Right forelimb (tissue), 1 donor: ENCODE measurements at regions not wholly inside any gene's neighbourhood (a gene's known extent, or its start where the extent isn't known, plus 50 kb on each side); places are given as distances from the start of the nearest gene placed in this dataset.
"Not testable (repeated sequence)": the region's sequence is repeated elsewhere in the genome, so short reads cannot be mapped to it uniquely, and the experiment has no call there.

Source experiments
- DNase-seq: peaks from one replicate; pipeline ENCODE4 v3.0.0-alpha.2; 2018

DNA sequence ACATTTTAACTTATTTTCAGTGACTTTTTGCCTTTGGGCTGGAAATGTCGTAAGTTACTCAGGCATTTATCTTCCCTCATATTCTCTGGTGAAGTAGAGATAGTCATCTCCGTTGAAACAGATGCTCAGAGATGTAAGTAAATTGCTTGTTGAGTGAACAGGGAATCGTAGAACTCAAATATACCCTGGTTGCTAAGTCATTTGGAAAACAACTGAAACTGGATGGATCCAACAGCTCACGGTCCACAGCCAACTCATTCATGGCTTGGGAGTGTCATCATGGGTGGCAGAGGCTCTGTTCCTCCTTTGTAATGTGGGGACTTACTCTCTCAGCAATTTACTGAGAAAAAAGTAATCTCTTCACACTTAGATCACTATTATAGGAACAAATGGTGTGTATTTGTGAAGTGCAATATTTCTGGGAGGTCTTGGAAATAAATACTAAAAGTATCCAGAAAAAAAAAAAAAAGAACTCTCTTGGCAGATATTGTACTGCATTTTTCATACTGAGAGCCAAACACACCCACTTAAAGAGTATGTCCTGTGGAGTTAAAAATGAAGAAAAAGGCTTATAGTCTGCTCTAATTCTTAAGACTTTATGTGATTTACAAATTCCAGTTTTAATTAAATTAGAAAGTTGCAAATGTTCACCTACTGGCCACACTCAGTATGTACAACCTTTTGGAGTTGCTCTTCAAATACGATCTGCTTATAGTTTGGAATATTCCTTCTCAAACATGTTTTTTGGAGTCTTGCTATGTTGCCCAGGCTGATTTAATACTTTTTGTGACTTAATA is 107.4 kb downstream of the LEPR start:
- DNase-seq: peak; percentile 49

DNA sequence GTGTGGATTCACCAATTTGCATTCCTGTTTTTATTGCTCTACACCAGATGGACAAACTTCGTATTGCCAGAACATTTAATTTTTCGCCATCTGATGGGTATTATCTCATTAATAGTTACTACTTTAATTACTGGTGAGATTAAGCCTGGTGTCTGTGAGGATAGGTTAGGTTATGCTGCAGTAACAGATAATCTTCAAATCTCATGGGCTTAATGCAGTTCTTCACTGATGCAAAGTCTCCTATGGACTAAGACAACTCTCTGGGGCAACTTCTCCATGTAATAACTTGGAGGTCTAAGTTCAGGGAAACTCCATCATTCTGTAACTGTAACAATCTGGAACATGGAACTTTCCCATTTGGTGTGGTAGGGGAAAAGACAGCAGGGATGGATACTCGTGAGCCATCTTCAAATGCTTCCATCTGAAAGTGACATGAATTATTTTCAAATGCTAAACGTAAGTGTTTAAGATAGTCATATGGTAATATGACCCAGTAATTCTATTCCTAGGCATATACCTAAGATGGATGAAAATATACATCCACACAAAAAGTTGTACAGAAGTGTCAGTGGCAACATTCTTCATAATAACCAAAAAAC is 111.6 kb downstream of the LEPR start:
- DNase-seq: no peak

DNA sequence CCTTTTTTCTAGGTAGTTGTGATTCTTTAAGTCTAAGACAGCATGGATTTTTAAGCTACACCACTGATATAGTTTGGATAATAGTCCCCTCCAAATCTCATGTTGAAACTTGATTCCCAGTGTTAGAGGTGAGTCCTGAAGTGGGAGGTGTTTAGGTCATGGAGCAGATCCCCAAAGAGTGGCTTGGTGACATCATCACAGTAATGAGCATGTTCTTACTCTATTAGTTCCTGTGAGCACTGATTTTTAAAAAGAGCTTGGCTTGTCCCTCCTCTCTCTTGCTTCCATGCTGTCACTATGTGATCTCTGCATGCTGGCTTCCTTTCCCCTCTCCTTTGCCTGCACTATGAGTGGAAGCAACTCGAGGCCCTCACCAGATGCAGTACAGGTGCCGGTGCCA is 115.5 kb downstream of the LEPR start:
- no peak for DNase-seq

DNA sequence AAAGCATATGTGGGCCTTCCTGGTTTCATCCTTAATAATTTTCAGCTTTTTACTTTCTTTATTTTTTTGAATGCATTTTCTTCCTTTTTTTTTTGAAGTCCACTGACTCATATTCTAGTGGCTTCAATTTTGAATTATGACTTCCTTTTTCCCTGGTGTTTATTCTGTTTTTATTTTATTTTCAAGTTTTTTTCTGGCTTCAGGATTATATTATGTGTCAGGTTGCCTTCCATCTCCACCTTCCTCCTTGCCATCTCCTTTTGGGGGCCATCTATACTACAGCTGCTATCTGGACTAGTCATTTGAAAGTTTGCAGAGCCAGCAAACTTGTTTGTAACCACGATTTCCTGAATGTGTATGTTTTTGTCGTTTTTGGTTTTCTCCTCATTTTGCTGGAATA is 117.6 kb downstream of the LEPR start:
- DNase-seq: no peak

DNA sequence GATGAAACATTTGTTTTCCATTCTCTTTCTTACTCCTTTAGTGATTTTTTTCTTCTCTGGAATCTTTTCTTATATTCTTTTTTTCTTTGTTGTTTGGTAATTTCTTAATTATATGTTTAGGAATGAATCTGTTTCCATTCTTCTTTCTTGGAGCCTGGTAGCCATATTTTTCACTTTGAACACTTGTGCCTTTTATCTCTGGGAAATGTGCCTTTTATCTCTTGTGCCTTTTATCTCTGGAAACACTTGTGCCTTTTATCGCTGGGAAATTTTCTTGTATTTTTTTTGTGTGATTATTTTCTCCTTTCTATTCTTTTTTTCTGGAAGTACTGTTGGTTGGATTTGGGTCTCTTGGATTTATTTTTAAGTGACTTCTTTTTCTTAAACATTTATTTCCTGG is 118.2 kb downstream of the LEPR start:
- no peak for DNase-seq

DNA sequence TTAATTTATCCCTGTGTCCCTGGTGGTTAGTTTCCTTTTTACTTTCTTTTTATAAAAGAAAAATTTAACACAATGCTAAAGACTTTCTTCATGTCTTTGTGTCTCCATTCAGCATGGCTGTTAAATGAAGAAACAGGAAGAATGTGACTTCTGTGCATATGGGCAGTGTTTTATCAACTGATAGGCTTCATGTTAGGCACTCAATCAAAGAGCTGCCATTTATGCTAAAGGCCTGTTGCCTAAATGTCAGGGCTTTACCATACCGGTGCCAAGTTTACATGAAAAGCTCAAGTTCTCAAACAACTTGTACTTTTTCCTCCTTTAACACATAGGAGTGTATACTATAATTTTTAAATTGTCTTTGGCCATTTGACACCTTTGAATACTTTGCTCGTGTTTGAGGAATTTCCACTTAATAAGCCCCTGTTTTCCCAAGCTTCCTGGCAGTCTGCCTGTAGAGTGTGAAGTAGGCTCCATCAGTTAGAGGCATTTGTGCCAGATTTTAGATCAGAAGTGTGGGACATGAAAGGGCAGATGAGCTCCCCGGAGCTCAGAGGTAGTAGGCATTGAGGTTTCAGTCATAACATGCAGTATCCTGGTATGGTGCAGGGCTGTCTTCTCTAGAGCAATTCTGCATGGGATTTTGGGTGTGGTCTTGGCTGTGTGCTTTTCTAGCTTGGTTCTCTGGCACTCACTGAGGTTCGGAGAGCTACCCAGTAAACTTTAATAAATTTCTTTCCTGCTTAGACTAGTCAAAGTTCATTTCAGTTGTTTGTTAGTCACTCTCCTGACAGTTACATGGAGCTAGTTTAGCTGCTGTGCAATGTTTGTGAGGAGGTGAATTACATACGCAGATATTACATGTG is 119.0 kb downstream of the LEPR start:
- DNase-seq: no peak

DNA sequence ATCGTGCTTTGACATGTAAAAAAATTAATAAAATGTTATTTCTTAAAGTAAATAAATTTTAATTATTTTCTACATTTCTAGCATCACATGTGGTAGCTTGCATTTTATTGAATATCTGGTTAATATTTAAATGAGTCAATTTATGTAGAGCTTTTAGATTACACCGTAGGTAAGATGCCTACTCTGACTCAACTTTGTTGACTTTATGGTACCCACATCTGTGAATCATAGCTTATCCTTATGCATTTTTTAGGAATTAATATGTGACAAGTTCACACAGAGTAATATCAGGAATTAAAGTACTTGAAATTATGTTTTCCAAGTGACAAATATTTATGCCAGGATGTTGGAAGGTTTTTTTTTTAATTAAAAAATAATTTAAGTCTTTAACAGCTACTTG is 120.7 kb downstream of the LEPR start:
- DNase-seq: no peak

DNA sequence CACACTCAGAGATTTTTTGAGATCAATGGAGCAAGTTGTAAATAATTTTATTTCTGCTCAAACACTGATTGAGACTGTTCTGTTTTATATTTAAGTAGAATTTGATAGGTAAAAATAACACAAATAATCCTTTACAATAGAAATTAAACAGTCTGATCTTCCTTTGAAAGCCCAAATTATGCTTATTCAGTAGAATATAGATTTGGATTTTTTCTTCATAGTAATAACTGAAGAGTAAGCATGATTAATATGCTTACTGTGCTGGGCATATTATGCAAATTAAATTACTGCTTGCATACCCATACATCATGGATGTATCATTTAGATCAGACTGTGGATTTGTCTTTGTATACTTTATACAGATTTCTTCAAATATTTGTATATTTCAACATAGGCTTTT is 121.4 kb downstream of the LEPR start:
- no peak for DNase-seq

DNA sequence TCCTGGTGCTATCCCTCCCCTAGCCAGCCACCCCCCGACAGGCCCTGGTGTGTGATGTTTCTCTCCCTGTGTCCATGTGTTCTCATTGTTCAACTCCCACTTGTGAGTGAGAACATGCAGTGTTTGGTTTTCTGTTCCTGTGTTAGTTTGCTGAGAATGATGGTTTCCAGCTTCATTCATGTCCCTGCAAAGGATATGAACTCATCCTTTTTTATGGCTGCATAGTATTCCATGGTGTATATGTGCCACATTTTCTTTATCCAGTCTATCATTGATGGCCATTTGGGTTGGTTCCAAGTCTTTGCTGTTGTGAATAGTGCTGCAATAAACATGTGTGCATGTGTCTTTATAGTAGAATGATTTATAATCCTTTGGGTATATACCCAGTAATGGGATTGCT is 122.1 kb downstream of the LEPR start:
- not testable (repeated sequence) for DNase-seq

DNA sequence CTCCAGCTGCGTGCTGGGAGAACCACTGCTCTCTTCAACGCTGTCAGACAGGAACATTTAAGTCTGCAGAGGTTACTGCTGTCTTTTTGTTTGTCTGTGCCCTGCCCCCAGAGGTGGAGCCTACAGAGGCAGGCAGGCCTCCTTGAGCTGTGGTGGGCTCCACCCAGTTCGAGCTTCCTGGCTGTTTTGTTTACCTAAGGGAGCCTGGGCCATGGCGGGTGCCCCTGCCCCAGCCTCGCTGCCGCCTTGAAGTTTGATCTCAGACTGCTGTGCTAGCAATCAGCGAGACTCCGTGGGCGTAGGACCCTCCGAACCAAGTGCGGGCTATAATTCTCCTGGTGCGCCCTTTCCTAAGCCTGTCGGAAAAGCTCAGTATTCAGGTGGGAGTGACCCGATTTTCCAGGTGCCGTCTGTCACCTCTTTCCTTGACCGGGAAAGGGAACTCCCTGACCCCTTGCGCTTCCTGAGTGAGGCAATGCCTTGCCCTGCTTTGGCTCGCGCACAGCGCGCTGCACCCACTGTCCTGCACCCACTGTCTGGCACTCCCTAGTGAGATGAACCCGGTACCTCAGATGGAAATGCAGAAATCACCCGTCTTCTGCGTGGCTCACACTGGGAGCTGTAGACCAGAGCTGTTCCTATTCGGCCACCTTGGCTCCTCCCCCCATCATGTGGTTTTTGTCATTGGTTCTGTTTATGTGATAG is 130.0 kb downstream of the LEPR start:
- DNase-seq: not testable (repeated sequence)

DNA sequence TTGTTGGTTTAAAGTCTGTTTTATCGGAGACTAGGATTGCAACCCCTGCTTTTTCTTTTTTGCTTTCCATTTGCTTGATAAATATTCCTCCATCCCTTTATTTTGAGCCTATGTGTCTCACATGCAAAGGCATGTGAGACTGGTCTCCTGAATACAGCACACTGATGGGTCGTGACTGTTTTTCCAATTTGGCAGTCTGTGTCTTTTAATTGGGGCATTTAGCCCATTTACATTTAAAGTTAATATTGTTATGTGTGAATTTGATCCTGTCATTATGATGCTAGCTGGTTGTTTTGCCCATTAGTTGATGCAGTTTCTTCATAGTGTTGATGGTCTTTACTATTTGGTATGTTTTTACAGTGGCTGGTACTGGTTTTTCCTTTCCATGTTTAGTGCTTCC is 132.0 kb downstream of the LEPR start:
- not testable (repeated sequence) for DNase-seq

DNA sequence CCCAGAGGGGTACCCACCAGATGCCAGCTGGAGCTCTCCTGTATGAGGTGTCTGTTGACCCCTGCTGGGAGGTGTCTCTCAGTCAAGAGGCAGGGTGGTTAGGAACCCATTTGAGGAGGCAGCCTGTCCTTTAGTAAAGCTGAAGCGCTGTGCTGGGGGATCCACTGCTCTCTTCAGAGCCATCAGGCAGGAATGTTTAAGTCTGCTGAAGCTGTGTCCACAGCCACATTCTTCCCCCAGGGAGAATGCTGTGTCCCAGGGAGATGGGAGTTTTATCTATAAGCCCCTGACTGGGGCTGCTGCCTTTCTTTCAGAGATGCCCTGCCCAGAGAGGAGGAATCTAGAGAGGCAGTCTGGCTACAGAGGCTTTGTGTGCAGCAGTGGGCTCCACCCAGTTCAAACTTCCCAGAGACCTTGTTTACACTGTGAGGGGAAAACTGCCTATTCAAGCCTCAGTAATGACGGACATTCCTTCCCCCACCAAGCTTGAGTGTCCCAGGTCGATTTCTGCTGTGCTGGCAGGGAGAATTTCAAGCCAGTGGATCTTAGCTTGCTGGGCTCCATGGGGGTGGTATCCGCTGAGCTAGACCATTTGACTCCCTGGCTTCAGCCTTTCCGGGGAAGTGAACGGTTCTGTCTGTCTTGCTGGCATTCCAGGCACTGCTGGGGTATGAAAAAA is 133.8 kb downstream of the LEPR start:
- not testable (repeated sequence) for DNase-seq

DNA sequence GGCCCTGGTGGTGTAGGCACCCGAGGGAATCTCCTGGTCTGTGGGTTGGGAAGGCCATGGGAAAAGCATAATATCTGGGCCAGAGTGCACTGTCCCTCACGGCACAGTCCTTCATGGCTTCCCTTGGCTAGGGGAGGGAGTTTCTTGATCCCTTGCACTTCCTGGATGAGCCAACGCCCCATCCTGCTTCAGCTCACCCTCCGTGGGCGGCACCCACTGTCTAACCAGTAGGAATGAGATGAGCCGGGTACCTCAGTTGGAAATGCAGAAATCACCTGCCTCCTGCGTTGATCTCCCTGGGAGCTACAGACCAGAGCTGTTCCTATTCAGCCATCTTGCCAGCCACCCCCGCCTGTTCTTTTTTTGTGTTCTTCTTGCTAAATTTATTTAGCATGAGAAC is 134.4 kb downstream of the LEPR start:
- DNase-seq: no peak

DNA sequence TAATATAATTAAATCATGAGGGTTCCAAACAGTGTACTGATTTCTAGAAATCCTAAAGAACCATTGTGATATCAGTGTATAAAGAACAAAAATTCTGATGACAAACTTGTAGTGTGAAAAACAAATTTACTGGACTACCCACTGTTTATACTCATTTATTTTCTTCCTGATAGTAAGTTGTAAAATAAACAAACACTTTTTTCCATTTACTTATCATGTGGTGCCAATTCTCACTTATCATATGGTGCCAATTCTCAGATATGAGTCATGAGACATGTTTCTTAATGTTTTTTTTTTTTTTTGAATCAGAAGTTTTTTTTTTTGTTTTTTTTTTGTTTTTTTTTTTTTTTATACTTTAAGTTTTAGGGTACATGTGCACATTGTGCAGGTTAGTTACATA is 137.7 kb downstream of the LEPR start:
- no peak for DNase-seq

DNA sequence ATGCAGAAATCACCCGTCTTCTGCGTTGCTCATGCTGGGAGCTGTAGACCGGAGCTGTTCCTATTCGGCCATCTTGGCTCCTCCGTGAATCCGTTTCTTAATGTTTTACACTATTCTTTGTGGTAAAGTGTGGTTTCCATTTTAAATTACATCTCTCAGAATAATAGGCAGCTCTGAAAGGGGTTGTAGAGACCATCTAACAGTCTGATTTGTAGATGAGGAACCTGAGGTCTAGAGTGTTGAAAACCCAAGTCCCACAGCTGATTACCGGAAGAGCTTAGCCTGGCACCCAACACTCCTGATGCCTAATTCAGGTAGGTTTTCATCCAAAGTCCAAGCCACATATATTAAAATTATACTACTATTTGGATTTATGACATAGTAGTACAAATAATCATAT is 144.0 kb downstream of the LEPR start:
- no peak for DNase-seq

DNA sequence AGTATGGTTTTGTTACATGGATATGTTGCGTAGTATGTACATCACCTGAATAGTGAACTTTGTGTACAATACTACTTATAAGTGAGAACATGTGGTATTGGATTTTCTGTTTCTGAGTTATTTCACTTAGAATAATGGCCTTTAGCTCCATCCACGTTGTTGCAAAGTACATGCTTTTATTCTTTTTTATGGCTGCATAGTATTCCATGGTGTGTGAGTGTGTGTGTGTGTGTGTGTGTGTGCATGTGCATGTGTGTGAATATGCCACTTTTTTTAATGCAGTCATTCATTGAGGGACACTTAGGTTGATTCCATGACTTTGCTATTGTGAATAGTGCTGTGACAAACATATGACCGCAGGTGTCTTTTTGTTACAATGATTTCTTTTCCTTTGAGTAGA is 147.8 kb downstream of the LEPR start:
- no peak for DNase-seq

DNA sequence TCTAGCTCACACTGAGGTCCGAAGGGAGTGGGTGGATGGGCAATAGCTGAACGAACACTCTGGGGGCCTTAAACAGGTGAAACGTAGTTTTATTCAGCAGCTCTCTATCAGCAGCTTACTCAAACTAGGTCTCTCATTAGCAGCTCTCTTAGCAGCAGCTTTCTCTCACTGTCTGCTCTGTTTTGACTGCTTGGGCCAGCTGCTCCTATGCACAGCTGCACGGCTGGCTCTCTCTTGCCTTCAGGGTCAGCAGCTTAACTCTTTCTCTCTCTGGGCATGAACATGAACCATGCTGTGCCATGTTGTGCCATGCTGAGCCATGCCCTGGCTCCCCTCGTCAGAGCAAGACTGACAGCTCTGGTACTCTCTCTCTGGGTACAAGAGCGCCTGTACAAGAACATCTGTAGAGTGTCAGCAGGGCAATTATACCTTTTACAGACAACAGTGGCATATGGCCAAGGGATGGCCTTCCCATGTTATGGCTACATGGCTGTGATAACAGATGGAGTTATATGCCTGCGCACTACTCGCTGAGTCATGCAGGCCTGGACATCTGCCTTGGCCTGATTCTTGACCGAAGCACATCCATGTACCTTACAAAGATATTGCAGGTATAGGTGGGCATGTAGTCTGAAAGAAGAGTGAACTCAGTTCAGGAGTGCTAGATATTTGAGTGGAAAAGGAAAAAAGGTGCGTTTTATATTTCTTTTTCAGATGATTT is 152.4 kb downstream of the LEPR start:
- DNase-seq: no peak

DNA sequence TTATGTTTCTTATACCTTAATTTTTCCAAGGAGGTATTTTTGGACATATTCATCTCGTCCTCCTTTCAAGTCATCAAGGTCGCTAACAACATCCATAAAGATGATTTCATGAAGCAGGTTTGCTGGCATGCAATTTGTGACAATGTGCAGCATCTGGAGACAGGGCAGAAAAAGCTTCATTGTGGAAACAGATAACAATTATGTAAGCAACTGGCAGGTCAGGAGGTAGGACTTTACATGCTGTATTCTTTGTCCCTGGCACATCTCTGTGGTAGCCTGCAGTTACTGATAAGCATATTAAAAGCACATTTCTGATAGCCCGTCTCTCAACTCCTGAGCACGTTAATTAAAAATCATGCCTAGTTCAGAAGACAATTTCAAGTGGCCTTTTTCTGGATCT is 156.8 kb downstream of the LEPR start:
- no peak for DNase-seq

DNA sequence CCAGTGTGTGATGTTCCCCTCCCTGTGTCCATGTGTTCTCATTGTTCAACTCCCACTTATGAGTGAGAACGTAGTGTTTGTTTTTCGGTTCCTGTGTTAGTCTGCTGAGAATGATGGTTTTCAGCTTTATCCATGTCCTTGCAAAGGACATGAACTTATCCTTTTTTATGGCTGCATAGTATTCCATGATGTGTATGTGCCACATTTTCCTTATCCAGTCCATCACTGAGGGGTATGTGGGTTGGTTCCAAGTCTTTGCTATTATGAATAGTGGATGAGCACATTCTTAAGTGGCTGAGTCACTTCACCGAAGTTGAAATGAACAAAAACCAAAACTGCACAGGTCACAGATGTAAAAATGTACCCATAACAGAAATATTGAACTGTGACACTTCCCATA is 157.5 kb downstream of the LEPR start:
- DNase-seq: not testable (repeated sequence)

DNA sequence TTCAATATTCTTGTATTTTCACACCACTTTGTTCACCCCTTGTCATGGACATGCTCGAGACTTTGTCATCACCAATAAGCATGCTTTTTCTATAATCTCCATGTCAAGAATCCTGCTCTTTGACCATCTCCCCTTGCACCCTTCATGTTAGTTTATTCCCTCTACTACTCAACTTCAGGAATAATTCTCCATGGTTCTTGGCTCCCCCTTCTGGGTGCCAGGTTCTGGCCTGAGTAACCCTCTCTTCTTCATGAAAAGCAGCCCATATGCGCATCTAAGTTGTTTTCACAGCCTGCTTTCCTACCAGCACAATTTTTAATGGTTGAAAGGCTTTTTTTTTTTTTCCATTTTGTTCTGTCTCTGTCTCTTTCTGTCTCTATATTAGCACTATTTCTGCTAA is 160.7 kb downstream of the LEPR start:
- no peak for DNase-seq

DNA sequence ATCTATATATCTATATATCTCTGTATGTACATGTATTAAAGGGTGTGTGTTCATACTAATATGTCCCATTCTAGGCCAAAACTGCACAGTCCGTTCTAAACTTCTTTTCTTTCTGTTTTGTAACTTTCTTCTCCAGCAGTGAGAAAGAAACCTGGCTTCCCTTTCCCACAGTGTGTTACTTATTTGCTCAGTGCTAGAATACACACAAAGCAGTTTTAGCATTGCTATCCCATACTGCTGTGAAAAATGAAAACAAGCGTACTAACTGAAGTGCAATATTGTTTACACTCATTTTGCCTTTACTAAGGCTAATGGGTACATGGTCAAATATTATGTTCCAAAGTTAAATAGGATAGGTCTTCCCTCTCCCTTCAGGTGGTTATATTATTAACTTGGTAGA is 163.9 kb downstream of the LEPR start:
- DNase-seq: no peak

DNA sequence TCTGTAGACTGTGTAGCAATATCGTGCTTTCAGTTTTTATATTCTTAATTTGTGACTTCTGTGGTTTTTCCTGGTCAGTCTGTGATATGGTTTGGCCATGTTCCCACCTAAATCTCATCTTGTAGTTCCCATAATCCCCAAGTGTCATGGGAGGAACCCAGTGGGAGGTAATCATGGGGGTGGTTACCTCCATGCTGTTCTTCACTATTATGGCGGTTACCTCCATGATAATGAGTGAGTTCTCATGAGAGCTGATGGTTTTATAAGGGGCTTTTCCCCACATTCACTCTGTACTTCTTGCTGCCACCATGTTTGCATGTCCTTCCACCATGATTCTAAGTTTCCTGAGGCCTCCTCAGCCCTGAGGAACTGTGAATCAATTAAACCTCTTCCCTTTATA is 169.8 kb downstream of the LEPR start:
- no peak for DNase-seq
